GM12891 (cell line): ENCODE measurements at regions not wholly inside any gene's neighbourhood (a gene's known extent, or its start where the extent isn't known, plus 50 kb on each side); places are given as distances from the start of the nearest gene placed in this dataset.

Experiments used
- POLR2A ChIP-seq: IDR thresholded peaks from 2 replicates; pipeline ENCODE4 v1.6.1; 2011; ENCODE audit warnings: low read depth, low read length, control low read depth
- TAF1 ChIP-seq: IDR thresholded peaks from 2 replicates; pipeline ENCODE4 v1.6.1; 2011; ENCODE audit warnings: low read depth, low read length, control low read depth

DNA sequence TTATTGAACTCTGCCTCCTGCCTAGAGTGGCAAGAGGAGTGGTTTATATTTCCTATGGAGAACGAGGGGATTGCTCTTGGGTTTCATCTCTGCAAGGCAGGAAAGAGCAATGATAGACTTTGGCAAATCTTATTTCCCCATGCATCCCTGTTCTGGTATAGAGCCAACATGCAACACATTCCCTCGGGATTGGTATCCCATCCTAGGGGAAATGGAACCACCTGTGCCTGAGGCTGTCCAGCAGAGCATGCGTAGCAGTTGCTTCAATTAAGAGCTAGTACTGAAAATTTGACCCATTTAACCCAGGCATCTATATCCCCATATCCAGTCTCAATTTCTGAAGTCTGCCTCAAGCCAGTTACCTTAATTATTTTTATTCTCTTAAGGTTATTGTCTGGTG lies 205.3 kb downstream of the KCNS3 start:
- no peak for TF ChIP-seq POLR2A
- TF ChIP-seq TAF1 = no peak
